ENCODE measurements at regions not wholly inside any gene's neighbourhood (a gene's known extent, or its start where the extent isn't known, plus 50 kb on each side); places are given as distances from the start of the nearest gene placed in this dataset.

GRCh38 chr6:90669420-90669819, 82.5 kb upstream of the MAP3K7 start:
- intact Hi-C loops (cut with micrococcal nuclease) = no loop called here
- Histone ChIP-seq H2AFZ (ENCODE audit: insufficient read depth, low read depth, low read length, poor library complexity, severe bottlenecking) (no peak overlapping the region), H3K9me3 (replicated peaks in 1 of 2; ENCODE audit: control insufficient read depth in 1 of 2, insufficient read depth in 1 of 2, low read length in 2 of 2) (no peaks in the 10 kb centered on the region), H3K36me3 (replicated peaks in 1 of 2; ENCODE audit: control insufficient read depth in 1 of 2, insufficient read depth in 2 of 2, low read length in 2 of 2) (no peaks in the 10 kb centered on the region), H3K4me3 (replicated peaks in 1 of 3; ENCODE audit: low read depth in 2 of 3, low read length in 3 of 3) (no peak overlapping the region), H3K4me2 (replicated peaks; ENCODE audit: extremely low read depth, low read length, poor library complexity, severe bottlenecking) (no peak overlapping the region), H3K9ac (ENCODE audit: insufficient read depth, low read length, poor library complexity, severe bottlenecking) (no peak overlapping the region), H3K27me3 (ENCODE audit: control insufficient read depth in 2 of 2, insufficient read depth in 2 of 2, low read length in 2 of 2) (no peaks in the 10 kb centered on the region), H3K27ac (ENCODE audit: low read depth in 1 of 2, low read length in 2 of 2) (no peak overlapping the region), H4K20me1 (ENCODE audit: insufficient read depth, low read length) (no peaks in the 10 kb centered on the region), H3K79me2 (ENCODE audit: insufficient read depth, low read length) (no peaks in the 10 kb centered on the region), H3K4me1 (ENCODE audit: control insufficient read depth in 1 of 2, insufficient read depth in 2 of 2, low read length in 2 of 2) (no peaks in the 10 kb centered on the region)
- H3K27ac Mint-ChIP-seq = no peak overlapping the region
- no peak overlapping the region for H3K4me3 Mint-ChIP-seq
- H3K9me3 Mint-ChIP-seq = peaks cover 0 to 4% (median 0%) of the 10 kb centered on the region in 7 donors
- no peaks in the 10 kb centered on the region for H3K36me3 Mint-ChIP-seq
- H3K4me1 Mint-ChIP-seq = no peaks in the 10 kb centered on the region
- DNase-seq = no peak
- no CpG with 5 or more reads among the region's 2 CpGs for WGBS (ENCODE audit: insufficient coverage)
- H3K27me3 Mint-ChIP-seq (ENCODE audit: low read depth in 3 of 3) = peaks cover 0 to 1% (median under 1%) of the 10 kb centered on the region in 3 donors
- TF ChIP-seq CTCF (IDR thresholded peaks at IDR 0.05) = no peak

- Histone ChIP-seq H4K20me1 (ENCODE audit: insufficient read depth, low read length) (no peaks in the 10 kb centered on the region), H3K36me3 (replicated peaks in 1 of 2; ENCODE audit: control insufficient read depth in 1 of 2, insufficient read depth in 2 of 2, low read length in 2 of 2) (no peaks in the 10 kb centered on the region), H3K4me2 (replicated peaks; ENCODE audit: extremely low read depth, low read length, poor library complexity, severe bottlenecking) (no peak overlapping the region), H3K4me1 (ENCODE audit: control insufficient read depth in 1 of 2, insufficient read depth in 2 of 2, low read length in 2 of 2) (no peaks in the 10 kb centered on the region), H3K4me3 (replicated peaks in 1 of 3; ENCODE audit: low read depth in 2 of 3, low read length in 3 of 3) (no peak overlapping the region), H3K27ac (ENCODE audit: low read depth in 1 of 2, low read length in 2 of 2) (no peak overlapping the region), H2AFZ (ENCODE audit: insufficient read depth, low read depth, low read length, poor library complexity, severe bottlenecking) (no peak overlapping the region), H3K9me3 (replicated peaks in 1 of 2; ENCODE audit: control insufficient read depth in 1 of 2, insufficient read depth in 1 of 2, low read length in 2 of 2) (peaks cover 0 to 2% of the 10 kb centered on the region in 2 donors), H3K27me3 (ENCODE audit: control insufficient read depth in 2 of 2, insufficient read depth in 2 of 2, low read length in 2 of 2) (no peaks in the 10 kb centered on the region), H3K79me2 (ENCODE audit: insufficient read depth, low read length) (no peaks in the 10 kb centered on the region), H3K9ac (ENCODE audit: insufficient read depth, low read length, poor library complexity, severe bottlenecking) (no peak overlapping the region)
- Mint-ChIP-seq H3K27me3 (ENCODE audit: low read depth in 3 of 3) (no peaks in the 10 kb centered on the region), H3K4me1 (no peaks in the 10 kb centered on the region), H3K27ac (no peak overlapping the region), H3K4me3 (no peak overlapping the region), H3K36me3 (no peaks in the 10 kb centered on the region), H3K9me3 (peaks cover 0 to 5% (median 3%) of the 10 kb centered on the region in 7 donors)
- no peak for DNase-seq
- intact Hi-C loops (cut with micrococcal nuclease) = no loop called here
- TF ChIP-seq CTCF (IDR thresholded peaks at IDR 0.05) = no peak
These were observed 81.3 kb upstream of the MAP3K7 start for GRCh38 chr6:90668141-90668540.
